LNCaP clone FGC (cell line): ENCODE measurements at regions not wholly inside any gene's neighbourhood (a gene's known extent, or its start where the extent isn't known, plus 50 kb on each side); places are given as distances from the start of the nearest gene placed in this dataset.

ENCODE experiments used
- DNase-seq: peaks from one replicate; pipeline ENCODE4 v3.0.0-alpha.2; 2011; ENCODE audit warnings: low read depth
- H3K4me3 ChIP-seq: 2 replicates; pipeline ENCODE4 v1.5.1; 2011; ENCODE audit warnings: mild to moderate bottlenecking, low read depth, low read length, control low read depth
- CTCF ChIP-seq: IDR thresholded peaks from 2 replicates; pipeline ENCODE4 v1.5.1; 2012; ENCODE audit warnings: mild to moderate bottlenecking; ENCODE audit not compliant: control insufficient read depth, insufficient read depth; ENCODE audit errors: extremely low read depth

GRCh38 chr13:73665261-73665660 lies 468.9 kb downstream of the KLF12 start:
- no peak for DNase-seq
- no peak overlapping the region for H3K4me3 ChIP-seq
- no peak for TF ChIP-seq CTCF

- no peak overlapping the region for H3K4me3 ChIP-seq
- no peak for TF ChIP-seq CTCF
- no peak for DNase-seq
Observed at GRCh38 chr13:73664851-73665250, 469.4 kb downstream of the KLF12 start.

GRCh38 chr13:73662833-73663232 lies 471.4 kb downstream of the KLF12 start:
- H3K4me3 ChIP-seq = no peak overlapping the region
- no peak for DNase-seq
- no peak for TF ChIP-seq CTCF

- no peak for DNase-seq
- no peak for TF ChIP-seq CTCF
- no peak overlapping the region for H3K4me3 ChIP-seq
Observed at GRCh38 chr13:73661687-73662425, 472.3 kb downstream of the KLF12 start.

- no peak overlapping the region for H3K4me3 ChIP-seq
- no peak for DNase-seq
- TF ChIP-seq CTCF = no peak
Observed at GRCh38 chr13:73661066-73661465, 473.1 kb downstream of the KLF12 start.

- TF ChIP-seq CTCF = no peak
- H3K4me3 ChIP-seq = no peak overlapping the region
- DNase-seq = no peak
Observed at GRCh38 chr13:73658639-73659038, 475.6 kb downstream of the KLF12 start.

- no peak for TF ChIP-seq CTCF
- DNase-seq = no peak
Observed at GRCh38 chr13:73657821-73658540, 476.2 kb downstream of the KLF12 start.

More at GRCh38 chr13:73657821-73658540, 476.2 kb downstream of the KLF12 start:
- no peak overlapping the region for H3K4me3 ChIP-seq
